ENCODE measurements at regions not wholly inside any gene's neighbourhood (a gene's known extent, or its start where the extent isn't known, plus 50 kb on each side); places are given as distances from the start of the nearest gene placed in this dataset.

DNA sequence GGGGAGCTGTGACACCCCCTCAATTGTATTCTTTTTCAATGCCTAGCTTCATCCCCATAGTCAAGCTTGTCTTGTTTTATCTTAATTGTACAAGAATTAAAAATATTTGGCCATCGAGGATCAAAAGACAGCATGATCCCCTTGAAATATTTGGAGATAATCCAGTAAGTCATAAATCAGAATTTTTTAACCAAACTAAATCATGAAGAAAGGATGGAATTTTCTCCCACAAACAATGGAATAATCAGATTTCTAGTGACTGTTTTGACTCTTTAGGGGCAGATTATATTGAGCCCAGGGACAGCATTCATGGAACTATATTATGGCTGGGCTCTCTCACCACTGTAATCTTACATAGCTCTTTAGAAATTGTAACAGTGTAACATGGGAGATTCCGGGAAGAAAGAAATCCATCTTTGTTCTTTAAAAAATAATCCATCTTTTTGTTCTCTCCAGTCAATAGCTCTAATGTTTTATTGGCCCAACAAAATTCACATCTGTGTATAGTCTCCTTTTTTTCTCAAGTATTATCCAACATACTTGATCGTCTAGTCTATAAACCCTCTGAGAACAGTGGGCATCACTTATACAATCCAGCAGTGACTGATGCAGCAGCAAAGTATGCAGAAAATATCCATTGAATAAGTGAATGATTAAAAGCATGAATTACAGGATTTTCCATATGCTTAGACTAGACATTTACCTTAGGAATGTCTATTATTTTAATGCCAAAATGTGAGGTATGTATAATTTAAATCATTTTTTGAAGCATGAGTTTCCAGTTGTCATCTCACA is 277.0 kb upstream of the PLSCR5 start:
- no peak overlapping the region for H3K4me3 ChIP-seq (ENCODE audit: low read depth, low read length)
- no peak for DNase-seq (ENCODE audit: low read depth)
- TF ChIP-seq MYC (IDR thresholded peaks at IDR 0.05; ENCODE audit: low read depth, low read length) (no peak), POLR2A (IDR thresholded peaks at IDR 0.05; ENCODE audit: extremely low read depth, insufficient read length) (no peak)
- TF ChIP-seq, protein P1, sequence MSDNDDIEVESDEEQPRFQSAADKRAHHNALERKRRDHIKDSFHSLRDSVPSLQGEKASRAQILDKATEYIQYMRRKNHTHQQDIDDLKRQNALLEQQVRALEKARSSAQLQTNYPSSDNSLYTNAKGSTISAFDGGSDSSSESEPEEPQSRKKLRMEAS (IDR thresholded peaks at IDR 0.05; ENCODE audit: low read depth, low read length) = no peak
- TF ChIP-seq, protein P2, sequence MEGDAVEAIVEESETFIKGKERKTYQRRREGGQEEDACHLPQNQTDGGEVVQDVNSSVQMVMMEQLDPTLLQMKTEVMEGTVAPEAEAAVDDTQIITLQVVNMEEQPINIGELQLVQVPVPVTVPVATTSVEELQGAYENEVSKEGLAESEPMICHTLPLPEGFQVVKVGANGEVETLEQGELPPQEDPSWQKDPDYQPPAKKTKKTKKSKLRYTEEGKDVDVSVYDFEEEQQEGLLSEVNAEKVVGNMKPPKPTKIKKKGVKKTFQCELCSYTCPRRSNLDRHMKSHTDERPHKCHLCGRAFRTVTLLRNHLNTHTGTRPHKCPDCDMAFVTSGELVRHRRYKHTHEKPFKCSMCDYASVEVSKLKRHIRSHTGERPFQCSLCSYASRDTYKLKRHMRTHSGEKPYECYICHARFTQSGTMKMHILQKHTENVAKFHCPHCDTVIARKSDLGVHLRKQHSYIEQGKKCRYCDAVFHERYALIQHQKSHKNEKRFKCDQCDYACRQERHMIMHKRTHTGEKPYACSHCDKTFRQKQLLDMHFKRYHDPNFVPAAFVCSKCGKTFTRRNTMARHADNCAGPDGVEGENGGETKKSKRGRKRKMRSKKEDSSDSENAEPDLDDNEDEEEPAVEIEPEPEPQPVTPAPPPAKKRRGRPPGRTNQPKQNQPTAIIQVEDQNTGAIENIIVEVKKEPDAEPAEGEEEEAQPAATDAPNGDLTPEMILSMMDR (IDR thresholded peaks at IDR 0.05; ENCODE audit: low read depth, low read length) = no peak

DNA sequence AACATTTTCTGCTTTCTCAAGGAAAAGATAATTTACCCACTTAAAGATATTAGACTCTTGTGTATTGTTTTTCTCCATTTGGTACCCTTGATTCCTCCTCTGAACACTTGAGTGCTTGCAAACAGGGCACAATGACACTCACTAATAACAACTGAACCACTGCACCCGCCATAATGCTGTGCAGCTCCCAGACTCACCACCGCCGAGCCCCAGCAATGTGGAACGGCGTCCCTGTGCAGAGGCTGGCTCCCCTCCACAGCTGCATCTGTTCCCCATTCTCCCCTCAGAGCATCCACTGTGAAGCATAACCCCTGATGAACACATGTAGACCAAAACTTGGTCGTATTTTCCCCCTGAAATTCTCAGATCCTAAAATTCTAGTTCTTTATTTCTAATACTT is 276.2 kb upstream of the PLSCR5 start:
- H3K4me3 ChIP-seq (ENCODE audit: low read depth, low read length) = no peak overlapping the region
- TF ChIP-seq, protein P2 (IDR thresholded peaks at IDR 0.05; ENCODE audit: low read depth, low read length) = no peak
- no peak for TF ChIP-seq POLR2A (IDR thresholded peaks at IDR 0.05; ENCODE audit: extremely low read depth, insufficient read length)
- DNase-seq (ENCODE audit: low read depth) = no peak

DNA sequence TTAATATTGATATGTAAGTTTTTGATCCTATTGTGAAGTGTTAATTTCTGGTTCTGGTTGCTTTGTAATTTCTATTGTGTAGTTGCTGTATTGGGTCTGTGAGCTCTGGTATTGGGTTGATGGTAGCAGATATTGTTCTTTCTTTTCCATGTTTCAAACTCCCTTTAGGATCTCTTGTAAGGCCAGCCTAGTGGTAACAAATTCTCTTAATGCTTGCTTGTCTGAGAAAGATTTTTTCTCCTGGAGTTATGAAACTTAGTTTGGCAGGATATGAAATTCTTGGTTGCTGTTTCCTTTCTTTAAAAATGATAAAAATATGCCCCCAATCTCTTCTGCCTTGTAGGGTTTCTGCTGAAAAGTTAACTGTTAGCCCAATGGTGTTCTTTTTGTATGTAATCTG is 268.6 kb upstream of the PLSCR5 start:
- no peak for DNase-seq (ENCODE audit: low read depth)
- TF ChIP-seq, protein P1 (IDR thresholded peaks at IDR 0.05; ENCODE audit: low read depth, low read length) = no peak
- TF ChIP-seq, protein P2 (IDR thresholded peaks at IDR 0.05; ENCODE audit: low read depth, low read length) = no peak
- TF ChIP-seq MYC (IDR thresholded peaks at IDR 0.05; ENCODE audit: low read depth, low read length) (no peak), POLR2A (IDR thresholded peaks at IDR 0.05; ENCODE audit: extremely low read depth, insufficient read length) (no peak)
- H3K4me3 ChIP-seq (ENCODE audit: low read depth, low read length) = no peak overlapping the region

DNA sequence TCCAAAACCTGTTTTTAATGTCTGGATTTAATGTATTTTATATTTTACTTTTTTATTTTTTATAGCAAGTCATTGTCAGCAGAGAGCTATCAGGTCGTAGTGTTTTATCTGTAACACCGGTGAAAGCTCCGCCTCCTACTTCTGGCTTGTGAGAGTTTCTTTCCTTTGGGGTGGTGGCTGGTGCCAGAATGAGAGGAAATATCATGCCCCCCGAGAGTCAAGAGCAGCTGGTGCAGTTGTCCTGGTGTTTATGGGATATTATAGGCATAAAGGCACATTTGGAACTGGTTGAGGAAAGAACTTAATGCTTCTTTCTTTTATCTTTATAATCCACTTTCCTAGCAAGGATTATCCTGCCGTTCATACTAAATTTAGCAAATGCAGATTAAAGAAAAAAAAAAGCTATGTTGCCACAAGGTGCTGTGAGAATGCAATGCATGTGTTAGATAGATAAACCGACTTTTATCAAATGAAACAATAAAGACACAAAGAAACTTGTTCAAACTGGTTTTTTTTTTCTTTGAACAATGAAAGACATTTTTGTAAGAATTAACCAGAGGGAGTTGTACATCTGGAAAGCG is 260.1 kb upstream of the PLSCR5 start:
- no peak overlapping the region for H3K4me3 ChIP-seq (ENCODE audit: low read depth, low read length)
- TF ChIP-seq, protein P2 (IDR thresholded peaks at IDR 0.05; ENCODE audit: low read depth, low read length) = no peak
- TF ChIP-seq, protein P1 (IDR thresholded peaks at IDR 0.05; ENCODE audit: low read depth, low read length) = no peak
- TF ChIP-seq MYC (IDR thresholded peaks at IDR 0.05; ENCODE audit: low read depth, low read length) (no peak), POLR2A (IDR thresholded peaks at IDR 0.05; ENCODE audit: extremely low read depth, insufficient read length) (no peak)
- no peak for DNase-seq (ENCODE audit: low read depth)

DNA sequence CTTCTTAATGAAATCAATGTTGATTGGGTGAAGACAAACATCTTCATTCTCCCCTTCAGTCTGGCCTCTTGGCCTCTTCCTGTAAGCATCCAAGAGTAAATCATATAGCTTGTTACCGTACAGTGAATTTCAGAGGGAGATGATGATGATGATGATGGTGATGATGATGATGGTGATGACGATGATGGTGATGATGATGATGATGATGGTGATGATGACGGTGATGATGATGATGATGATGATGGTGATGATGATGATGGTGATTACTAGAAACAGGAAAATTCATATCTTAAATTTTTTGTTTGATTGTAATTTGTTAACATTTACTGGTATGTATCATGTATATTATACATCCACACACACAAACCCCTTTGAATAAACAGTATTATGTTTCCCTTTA is 256.1 kb upstream of the PLSCR5 start:
- no peak overlapping the region for H3K4me3 ChIP-seq (ENCODE audit: low read depth, low read length)
- DNase-seq (ENCODE audit: low read depth) = no peak
- TF ChIP-seq, protein P2 (IDR thresholded peaks at IDR 0.05; ENCODE audit: low read depth, low read length) = no peak
- TF ChIP-seq MYC (IDR thresholded peaks at IDR 0.05; ENCODE audit: low read depth, low read length) = no peak
- TF ChIP-seq POLR2A (IDR thresholded peaks at IDR 0.05; ENCODE audit: extremely low read depth, insufficient read length) = no peak
- TF ChIP-seq, protein P1 (IDR thresholded peaks at IDR 0.05; ENCODE audit: low read depth, low read length) = no peak
